Fibroblast of the aortic adventitia (primary cell): ENCODE measurements at regions not wholly inside any gene's neighbourhood (a gene's known extent, or its start where the extent isn't known, plus 50 kb on each side); places are given as distances from the start of the nearest gene placed in this dataset.

Source experiments
- DNase-seq: peaks from one replicate; pipeline ENCODE4 v3.0.0-alpha.2; 2010; ENCODE audit warnings: low read depth
- H3K4me3 ChIP-seq: 2 replicates; pipeline ENCODE4 v1.5.1; 2011; ENCODE audit warnings: low read depth, mild to moderate bottlenecking, control low read depth, low read length, moderate library complexity
- CTCF ChIP-seq: IDR thresholded peaks from 2 replicates; pipeline ENCODE4 v1.5.1; 2011; ENCODE audit warnings: mild to moderate bottlenecking, low read length, control low read depth, inconsistent platforms; ENCODE audit not compliant: insufficient read depth

DNA sequence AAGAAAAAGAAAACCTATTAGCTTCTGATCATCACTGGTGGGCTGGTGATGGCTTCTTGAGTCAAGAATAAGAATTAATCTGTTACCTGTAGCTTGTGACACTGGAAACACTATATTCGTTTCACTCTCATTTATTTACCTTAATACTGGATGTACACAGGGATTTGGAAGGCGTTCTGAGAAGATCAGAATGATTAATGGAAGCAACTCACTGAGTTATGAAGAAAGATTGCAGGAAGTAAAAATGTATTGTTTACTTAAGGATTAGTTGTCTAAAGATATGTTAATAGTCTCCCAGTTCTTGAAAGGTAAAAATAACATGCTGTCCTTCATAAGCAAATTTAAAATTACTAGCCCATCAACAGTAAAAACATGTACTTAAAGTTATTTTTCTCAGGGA, 644.9 kb upstream of the NCAM2 start:
- no peak for DNase-seq
- H3K4me3 ChIP-seq, result no peak overlapping the region
- no peak for TF ChIP-seq CTCF

GRCh38 chr21:20373031-20373430, 625.2 kb upstream of the NCAM2 start:
- TF ChIP-seq CTCF, result no peak
- no peak overlapping the region for H3K4me3 ChIP-seq
- DNase-seq, result no peak

GRCh38 chr21:20377250-20377649, 621.0 kb upstream of the NCAM2 start:
- no peak overlapping the region for H3K4me3 ChIP-seq
- no peak for TF ChIP-seq CTCF
- DNase-seq, result no peak

DNA sequence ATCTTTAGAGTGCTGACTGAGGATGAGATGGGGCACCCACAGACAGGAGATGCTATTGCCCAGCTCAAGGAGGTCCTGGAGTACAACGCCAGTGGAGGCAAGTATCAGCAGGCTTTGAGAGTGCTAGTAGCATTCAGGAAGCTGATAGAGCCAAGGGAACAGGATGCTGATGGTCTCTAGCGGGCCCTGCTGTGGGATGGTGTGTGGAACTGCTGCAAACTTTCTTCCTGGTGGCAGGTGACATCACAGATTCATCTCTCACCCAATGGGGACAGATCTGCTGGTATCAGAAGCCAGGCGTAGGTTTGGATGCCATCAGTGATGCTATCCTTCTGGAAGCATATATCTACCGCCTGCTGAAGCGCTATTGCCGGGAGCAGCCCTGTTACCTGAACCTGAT, 609.8 kb upstream of the NCAM2 start:
- DNase-seq, result no peak
- TF ChIP-seq CTCF, result no peak

DNA sequence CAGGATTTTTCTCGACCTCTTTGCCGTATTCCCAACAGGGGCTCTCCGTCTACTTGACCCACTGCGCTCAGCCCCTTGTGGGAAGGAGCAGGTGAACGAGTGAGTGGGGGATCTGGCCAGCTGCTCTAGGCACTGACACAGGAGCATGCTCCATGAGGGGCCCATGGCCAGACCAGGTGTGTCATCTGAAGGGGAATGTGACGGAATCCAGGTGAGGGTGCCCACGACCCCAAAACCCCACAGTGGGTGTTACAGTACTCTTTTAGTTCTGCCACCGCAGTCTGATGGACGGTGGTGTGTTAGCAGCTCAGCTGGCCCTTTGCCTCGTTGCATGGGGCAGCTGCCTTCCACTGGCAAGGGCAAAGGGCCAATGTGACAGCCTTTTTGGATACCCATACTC, 601.4 kb upstream of the NCAM2 start:
- no peak for DNase-seq
- TF ChIP-seq CTCF, result no peak
- H3K4me3 ChIP-seq, result no peak overlapping the region

More for the DNA sequence above, 609.8 kb upstream of the NCAM2 start:
- H3K4me3 ChIP-seq, result no peak overlapping the region

DNA sequence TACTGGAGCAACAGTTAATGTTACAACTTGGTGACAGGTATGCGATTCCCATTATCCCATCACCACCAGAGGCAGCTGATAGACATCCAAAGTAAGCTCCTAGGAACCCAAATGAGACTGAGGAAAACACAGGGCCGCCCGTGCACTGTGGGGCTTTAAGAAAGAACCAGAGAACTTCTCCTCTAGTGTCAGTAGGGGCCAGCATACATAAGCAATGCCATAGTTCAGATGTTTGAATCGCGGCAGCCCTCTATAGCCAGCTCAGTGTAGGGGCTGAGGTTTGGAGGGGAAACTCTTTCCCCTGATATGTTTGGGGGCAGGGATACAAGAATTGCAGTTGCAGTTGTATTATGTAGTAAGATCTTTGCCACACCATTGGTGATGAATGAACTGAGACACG, 593.3 kb upstream of the NCAM2 start:
- no peak for TF ChIP-seq CTCF
- no peak overlapping the region for H3K4me3 ChIP-seq
- no peak for DNase-seq

- DNase-seq, result no peak
- H3K4me3 ChIP-seq, result no peak overlapping the region
- no peak for TF ChIP-seq CTCF
Measured at GRCh38 chr21:20418353-20418752, 579.9 kb upstream of the NCAM2 start.
